ENCODE measurements at regions not wholly inside any gene's neighbourhood (a gene's known extent, or its start where the extent isn't known, plus 50 kb on each side); places are given as distances from the start of the nearest gene placed in this dataset.

DNA sequence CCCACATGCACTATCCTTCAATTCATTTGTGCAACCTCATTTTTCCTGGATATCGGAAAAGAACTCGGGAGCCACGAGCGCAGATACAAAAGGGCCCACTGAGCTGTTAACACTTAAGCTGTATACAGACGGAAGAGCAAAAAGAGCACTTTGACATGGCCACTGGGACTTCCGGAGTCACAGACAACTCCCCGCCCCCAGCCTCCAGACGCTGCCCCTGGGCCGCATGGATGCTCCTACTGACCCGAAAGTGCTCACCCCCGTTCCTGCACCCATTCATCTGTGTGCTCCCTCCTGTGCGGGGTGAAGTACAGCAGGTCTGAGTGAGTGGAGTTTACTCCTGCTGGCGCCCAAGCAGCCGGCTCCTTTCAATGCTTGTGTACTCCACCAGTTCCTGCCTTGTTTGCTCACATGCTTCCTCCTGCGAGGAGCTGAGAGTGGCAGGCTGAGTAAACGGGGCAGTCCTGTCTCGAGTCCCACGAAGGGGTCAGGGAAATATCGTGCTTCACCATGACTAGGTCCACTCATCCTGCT is 901.0 kb upstream of the CTNND2 start:
- Histone ChIP-seq H3K79me2 (ENCODE audit: low read length) (no peaks in the 10 kb centered on the region), H3K4me1 (ENCODE audit: low read length) (no peaks in the 10 kb centered on the region), H3K27ac (ENCODE audit: low read length) (no peak overlapping the region), H3K9ac (ENCODE audit: low read length) (no peak overlapping the region), H3K4me2 (ENCODE audit: low read depth, low read length, poor library complexity, severe bottlenecking) (no peak overlapping the region), H3K4me3 (ENCODE audit: low read length) (no peak overlapping the region), H2AFZ (ENCODE audit: low read length) (no peak overlapping the region), H3K36me3 (ENCODE audit: insufficient read depth, low read length) (no peaks in the 10 kb centered on the region), H3K9me2 (replicated peaks; ENCODE audit: insufficient read depth, low read length) (no peaks in the 10 kb centered on the region), H3K27me3 (ENCODE audit: low read length) (no peaks in the 10 kb centered on the region), H4K20me1 (ENCODE audit: insufficient read depth, low read depth, low read length) (no peaks in the 10 kb centered on the region), H3K9me3 (ENCODE audit: low read length) (peaks cover 15% of the 10 kb centered on the region)
- no peak for DNase-seq

DNA sequence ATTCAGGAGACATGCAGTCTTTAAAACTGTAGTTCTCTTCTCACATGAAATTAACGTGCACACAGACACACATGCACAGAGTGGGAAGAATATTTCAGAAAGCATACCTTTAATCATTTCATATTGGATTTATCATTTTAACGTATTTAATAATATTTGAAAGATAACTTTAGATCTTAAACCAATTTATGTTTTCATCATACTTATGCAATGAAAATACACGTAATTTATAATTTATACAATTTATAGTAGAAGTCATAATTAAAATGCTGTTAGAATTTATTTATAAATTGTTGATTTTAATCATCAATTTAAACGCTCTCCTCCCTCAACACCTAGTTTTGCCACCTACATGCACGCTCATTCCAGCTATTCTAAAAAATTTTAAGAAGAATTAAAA is 894.9 kb upstream of the CTNND2 start:
- H3K27me3 ChIP-seq (ENCODE audit: low read length), result no peaks in the 10 kb centered on the region
- no peaks in the 10 kb centered on the region for H3K4me1 ChIP-seq (ENCODE audit: low read length)
- H3K4me3 ChIP-seq (ENCODE audit: low read length), result no peak overlapping the region
- H4K20me1 ChIP-seq (ENCODE audit: insufficient read depth, low read depth, low read length), result no peaks in the 10 kb centered on the region
- H3K4me2 ChIP-seq (ENCODE audit: low read depth, low read length, poor library complexity, severe bottlenecking), result no peak overlapping the region
- no peak for DNase-seq
- H3K27ac ChIP-seq (ENCODE audit: low read length), result no peak overlapping the region
- H3K79me2 ChIP-seq (ENCODE audit: low read length), result no peaks in the 10 kb centered on the region
- no peaks in the 10 kb centered on the region for H3K9me2 ChIP-seq (replicated peaks; ENCODE audit: insufficient read depth, low read length)
- peaks cover 23% of the 10 kb centered on the region for H3K9me3 ChIP-seq (ENCODE audit: low read length)
- H3K36me3 ChIP-seq (ENCODE audit: insufficient read depth, low read length), result no peaks in the 10 kb centered on the region
- no peak overlapping the region for H2AFZ ChIP-seq (ENCODE audit: low read length)
- no peak overlapping the region for H3K9ac ChIP-seq (ENCODE audit: low read length)

GRCh38 chr5:12795333-12795663 is 891.1 kb upstream of the CTNND2 start:
- Histone ChIP-seq H3K4me2 (ENCODE audit: low read depth, low read length, poor library complexity, severe bottlenecking) (no peak overlapping the region), H3K79me2 (ENCODE audit: low read length) (no peaks in the 10 kb centered on the region), H3K9me2 (replicated peaks; ENCODE audit: insufficient read depth, low read length) (no peaks in the 10 kb centered on the region), H3K9me3 (ENCODE audit: low read length) (peaks cover 28% of the 10 kb centered on the region), H3K4me3 (ENCODE audit: low read length) (no peak overlapping the region), H3K27me3 (ENCODE audit: low read length) (no peaks in the 10 kb centered on the region), H4K20me1 (ENCODE audit: insufficient read depth, low read depth, low read length) (no peaks in the 10 kb centered on the region), H3K4me1 (ENCODE audit: low read length) (no peaks in the 10 kb centered on the region), H3K36me3 (ENCODE audit: insufficient read depth, low read length) (no peaks in the 10 kb centered on the region), H3K9ac (ENCODE audit: low read length) (no peak overlapping the region), H2AFZ (ENCODE audit: low read length) (no peak overlapping the region), H3K27ac (ENCODE audit: low read length) (no peak overlapping the region)
- DNase-seq, result no peak

- no peak for DNase-seq
- Histone ChIP-seq H3K79me2 (ENCODE audit: low read length) (no peaks in the 10 kb centered on the region), H3K9ac (ENCODE audit: low read length) (no peak overlapping the region), H3K27ac (ENCODE audit: low read length) (no peak overlapping the region), H3K4me3 (ENCODE audit: low read length) (no peak overlapping the region), H3K9me3 (ENCODE audit: low read length) (peaks cover 34% of the 10 kb centered on the region), H3K36me3 (ENCODE audit: insufficient read depth, low read length) (no peaks in the 10 kb centered on the region), H3K27me3 (ENCODE audit: low read length) (no peaks in the 10 kb centered on the region), H3K4me1 (ENCODE audit: low read length) (no peaks in the 10 kb centered on the region), H3K9me2 (replicated peaks; ENCODE audit: insufficient read depth, low read length) (no peaks in the 10 kb centered on the region), H2AFZ (ENCODE audit: low read length) (no peak overlapping the region), H3K4me2 (ENCODE audit: low read depth, low read length, poor library complexity, severe bottlenecking) (no peak overlapping the region), H4K20me1 (ENCODE audit: insufficient read depth, low read depth, low read length) (no peaks in the 10 kb centered on the region)
These were observed 890.5 kb upstream of the CTNND2 start for GRCh38 chr5:12794476-12795332.

DNA sequence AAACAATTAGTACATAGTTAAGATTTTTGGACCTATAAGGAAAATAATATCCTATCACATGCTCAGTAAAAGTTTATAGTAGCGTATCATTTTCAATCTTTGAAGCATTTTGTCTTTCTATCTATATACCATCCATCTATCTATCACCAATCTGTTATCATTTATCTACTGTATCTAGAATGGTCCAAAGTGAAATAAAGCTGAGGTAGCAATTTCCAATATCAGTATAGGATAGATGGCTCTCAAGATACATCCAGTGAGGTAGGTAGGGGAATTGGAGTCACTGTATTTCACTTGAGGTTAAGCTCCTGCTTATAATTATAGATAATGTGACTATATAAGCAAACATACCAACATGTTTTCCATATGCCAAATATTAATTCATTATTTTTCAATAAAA is 889.1 kb upstream of the CTNND2 start:
- Histone ChIP-seq H2AFZ (ENCODE audit: low read length) (no peak overlapping the region), H3K9ac (ENCODE audit: low read length) (no peak overlapping the region), H3K4me3 (ENCODE audit: low read length) (no peak overlapping the region), H3K4me2 (ENCODE audit: low read depth, low read length, poor library complexity, severe bottlenecking) (no peak overlapping the region), H4K20me1 (ENCODE audit: insufficient read depth, low read depth, low read length) (no peaks in the 10 kb centered on the region), H3K36me3 (ENCODE audit: insufficient read depth, low read length) (no peaks in the 10 kb centered on the region), H3K9me2 (replicated peaks; ENCODE audit: insufficient read depth, low read length) (no peaks in the 10 kb centered on the region), H3K4me1 (ENCODE audit: low read length) (no peaks in the 10 kb centered on the region), H3K9me3 (ENCODE audit: low read length) (peaks cover 40% of the 10 kb centered on the region), H3K27me3 (ENCODE audit: low read length) (no peaks in the 10 kb centered on the region), H3K79me2 (ENCODE audit: low read length) (no peaks in the 10 kb centered on the region), H3K27ac (ENCODE audit: low read length) (no peak overlapping the region)
- no peak for DNase-seq

- H3K9ac ChIP-seq (ENCODE audit: low read length), result no peak overlapping the region
- H3K27me3 ChIP-seq (ENCODE audit: low read length), result no peaks in the 10 kb centered on the region
- H3K9me2 ChIP-seq (replicated peaks; ENCODE audit: insufficient read depth, low read length), result no peaks in the 10 kb centered on the region
- H4K20me1 ChIP-seq (ENCODE audit: insufficient read depth, low read depth, low read length), result no peaks in the 10 kb centered on the region
- no peak for DNase-seq
- H3K4me1 ChIP-seq (ENCODE audit: low read length), result no peaks in the 10 kb centered on the region
- no peaks in the 10 kb centered on the region for H3K36me3 ChIP-seq (ENCODE audit: insufficient read depth, low read length)
- H2AFZ ChIP-seq (ENCODE audit: low read length), result no peak overlapping the region
- no peak overlapping the region for H3K4me3 ChIP-seq (ENCODE audit: low read length)
- H3K79me2 ChIP-seq (ENCODE audit: low read length), result no peaks in the 10 kb centered on the region
- H3K4me2 ChIP-seq (ENCODE audit: low read depth, low read length, poor library complexity, severe bottlenecking), result no peak overlapping the region
- no peak overlapping the region for H3K27ac ChIP-seq (ENCODE audit: low read length)
- peaks cover 27% of the 10 kb centered on the region for H3K9me3 ChIP-seq (ENCODE audit: low read length)
These were observed 876.3 kb upstream of the CTNND2 start for GRCh38 chr5:12780536-12780935.

- Histone ChIP-seq H3K27me3 (ENCODE audit: low read length) (no peaks in the 10 kb centered on the region), H3K27ac (ENCODE audit: low read length) (no peak overlapping the region), H3K4me3 (ENCODE audit: low read length) (no peak overlapping the region), H3K9me2 (replicated peaks; ENCODE audit: insufficient read depth, low read length) (no peaks in the 10 kb centered on the region), H2AFZ (ENCODE audit: low read length) (no peak overlapping the region), H3K79me2 (ENCODE audit: low read length) (no peaks in the 10 kb centered on the region), H3K9ac (ENCODE audit: low read length) (no peak overlapping the region), H3K9me3 (ENCODE audit: low read length) (peaks cover 19% of the 10 kb centered on the region), H3K4me1 (ENCODE audit: low read length) (no peaks in the 10 kb centered on the region), H3K36me3 (ENCODE audit: insufficient read depth, low read length) (no peaks in the 10 kb centered on the region), H3K4me2 (ENCODE audit: low read depth, low read length, poor library complexity, severe bottlenecking) (no peak overlapping the region), H4K20me1 (ENCODE audit: insufficient read depth, low read depth, low read length) (no peaks in the 10 kb centered on the region)
- no peak for DNase-seq
These were observed 873.1 kb upstream of the CTNND2 start for GRCh38 chr5:12777342-12777741.

GRCh38 chr5:12772276-12772675 is 868.0 kb upstream of the CTNND2 start:
- Histone ChIP-seq H4K20me1 (ENCODE audit: insufficient read depth, low read depth, low read length) (no peaks in the 10 kb centered on the region), H2AFZ (ENCODE audit: low read length) (no peak overlapping the region)

More at GRCh38 chr5:12772276-12772675, 868.0 kb upstream of the CTNND2 start:
- no peak overlapping the region for H3K9ac ChIP-seq (ENCODE audit: low read length)
- no peak for DNase-seq
- no peaks in the 10 kb centered on the region for H3K36me3 ChIP-seq (ENCODE audit: insufficient read depth, low read length)
- H3K27me3 ChIP-seq (ENCODE audit: low read length), result no peaks in the 10 kb centered on the region
- H3K4me2 ChIP-seq (ENCODE audit: low read depth, low read length, poor library complexity, severe bottlenecking), result no peak overlapping the region
- no peaks in the 10 kb centered on the region for H3K4me1 ChIP-seq (ENCODE audit: low read length)
- no peak overlapping the region for H3K27ac ChIP-seq (ENCODE audit: low read length)
- H3K9me3 ChIP-seq (ENCODE audit: low read length), result peaks cover 24% of the 10 kb centered on the region
- H3K9me2 ChIP-seq (replicated peaks; ENCODE audit: insufficient read depth, low read length), result no peaks in the 10 kb centered on the region
- no peak overlapping the region for H3K4me3 ChIP-seq (ENCODE audit: low read length)
- H3K79me2 ChIP-seq (ENCODE audit: low read length), result no peaks in the 10 kb centered on the region

All from Karpas-422 (cell line).